ENCODE measurements at regions not wholly inside any gene's neighbourhood (a gene's known extent, or its start where the extent isn't known, plus 50 kb on each side); places are given as distances from the start of the nearest gene placed in this dataset.

- DNase-seq, result no peak
Observed at GRCh38 chr10:123562811-123563580, 103.2 kb upstream of the GPR26 start.

DNA sequence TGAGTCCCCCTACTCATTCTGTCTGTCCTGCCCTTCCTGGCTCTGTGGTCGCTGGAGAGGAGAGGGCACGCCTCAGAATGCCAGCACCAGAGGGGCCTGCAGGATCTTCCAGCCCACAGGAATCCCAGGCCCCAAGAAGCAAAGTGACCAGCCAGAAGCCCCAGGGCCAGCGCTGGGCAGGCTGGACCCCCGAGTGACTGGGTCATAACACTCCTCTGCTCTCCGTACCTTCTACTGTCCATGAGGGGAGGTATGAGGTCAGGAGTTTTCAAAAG is 102.6 kb upstream of the GPR26 start:
- DNase-seq, result no peak

DNA sequence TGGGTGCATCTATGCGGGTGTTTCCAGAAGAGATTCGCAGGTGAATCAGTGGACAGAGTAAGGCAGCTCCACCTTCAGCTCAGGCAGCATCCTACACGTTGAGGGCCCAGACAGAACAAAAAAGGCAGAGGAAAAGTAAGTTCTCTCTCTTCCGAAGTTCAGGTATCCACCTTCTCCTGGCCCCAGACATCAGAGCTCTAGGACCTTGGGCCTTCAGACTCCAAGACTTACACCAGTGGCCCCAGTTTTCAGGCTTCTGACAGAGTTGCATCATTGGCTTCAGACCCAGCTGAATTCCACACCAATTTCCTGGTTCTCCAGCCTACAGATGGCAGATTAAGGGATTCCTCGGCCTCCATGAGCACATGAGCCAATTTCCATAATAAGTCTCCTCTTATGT is 102.2 kb upstream of the GPR26 start:
- no peak for DNase-seq

GRCh38 chr10:123564631-123565030 is 101.5 kb upstream of the GPR26 start:
- DNase-seq, result no peak

- DNase-seq, result no peak
Observed at GRCh38 chr10:123565691-123566660, 100.2 kb upstream of the GPR26 start.

GRCh38 chr10:123567984-123568739 is 98.0 kb upstream of the GPR26 start:
- no peak for DNase-seq

- DNase-seq, result no peak
Observed at GRCh38 chr10:123568751-123569150, 97.4 kb upstream of the GPR26 start.

GRCh38 chr10:123569436-123570035 is 96.6 kb upstream of the GPR26 start:
- DNase-seq, result no peak

DNA sequence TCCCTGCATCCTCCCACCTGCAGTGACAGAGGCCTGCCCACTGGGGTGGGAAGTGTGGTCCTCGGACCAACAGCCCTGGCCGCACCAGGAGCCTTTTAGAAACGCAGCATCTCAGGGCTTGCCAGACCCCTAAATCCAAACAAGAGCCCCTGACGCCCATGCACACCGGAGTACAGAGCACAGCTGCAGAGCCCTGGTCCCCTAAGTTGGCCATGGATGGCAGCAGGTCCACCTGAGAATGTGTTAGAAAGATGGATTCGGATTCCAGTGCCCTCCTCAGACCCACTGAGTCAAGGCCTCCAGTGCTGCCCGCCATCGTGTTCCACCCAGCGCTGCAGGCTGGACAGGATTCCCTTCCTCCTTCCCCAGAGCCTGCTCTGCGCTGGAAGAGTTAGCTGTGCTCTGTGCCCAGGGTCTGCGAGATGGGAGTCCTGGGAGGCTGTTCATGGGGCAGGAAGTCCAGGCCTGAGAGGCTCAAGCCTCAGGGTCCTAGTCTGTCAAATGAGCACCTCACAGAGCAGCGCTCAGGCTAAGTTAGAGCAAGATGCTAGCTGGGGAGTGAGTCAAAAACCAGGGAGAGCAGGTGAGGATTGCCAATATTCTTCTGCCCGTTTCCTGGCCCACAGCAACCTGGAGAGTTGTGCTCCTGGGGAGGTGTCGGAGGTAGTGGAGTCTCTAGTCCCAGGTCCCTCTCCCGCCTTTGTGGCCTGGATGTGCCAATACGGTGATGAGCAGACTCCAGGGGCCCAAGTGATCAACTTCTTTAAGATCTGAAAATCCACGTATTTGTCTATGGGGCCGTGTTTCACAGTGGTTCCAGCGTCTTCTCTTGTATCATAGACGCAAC is 95.9 kb upstream of the GPR26 start:
- no peak for DNase-seq

DNA sequence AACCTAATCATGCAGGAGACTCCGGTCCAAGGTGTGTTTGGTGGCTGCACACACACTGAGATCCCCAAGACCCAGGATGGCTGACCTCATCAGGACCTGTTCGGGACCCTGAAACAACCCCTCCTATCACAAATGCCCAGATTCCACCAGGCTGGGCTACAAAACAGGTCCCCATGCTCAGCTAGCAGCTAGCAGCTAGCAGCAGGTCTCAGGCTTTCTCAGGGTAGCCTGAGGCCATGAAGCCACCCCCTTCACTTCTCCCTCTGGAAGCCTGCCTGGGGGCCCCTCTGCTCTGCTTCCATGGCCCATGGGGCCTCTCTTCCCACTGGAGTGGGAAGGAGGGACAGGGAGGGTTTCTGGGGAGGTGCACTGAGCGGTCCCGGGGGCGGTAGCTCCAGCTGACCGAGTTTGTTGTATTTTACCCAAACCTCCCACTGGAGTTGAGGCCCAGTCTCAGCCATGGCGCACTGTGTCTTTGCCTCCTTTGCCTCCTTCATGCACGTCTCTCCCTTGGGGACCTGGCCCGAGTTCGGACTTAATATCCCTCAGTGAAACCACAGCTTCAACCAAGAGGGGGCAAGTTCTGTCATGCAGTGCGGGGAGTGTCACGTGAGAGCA is 95.1 kb upstream of the GPR26 start:
- no peak for DNase-seq

- no peak for DNase-seq
Observed at GRCh38 chr10:123571978-123572377, 94.2 kb upstream of the GPR26 start.

DNA sequence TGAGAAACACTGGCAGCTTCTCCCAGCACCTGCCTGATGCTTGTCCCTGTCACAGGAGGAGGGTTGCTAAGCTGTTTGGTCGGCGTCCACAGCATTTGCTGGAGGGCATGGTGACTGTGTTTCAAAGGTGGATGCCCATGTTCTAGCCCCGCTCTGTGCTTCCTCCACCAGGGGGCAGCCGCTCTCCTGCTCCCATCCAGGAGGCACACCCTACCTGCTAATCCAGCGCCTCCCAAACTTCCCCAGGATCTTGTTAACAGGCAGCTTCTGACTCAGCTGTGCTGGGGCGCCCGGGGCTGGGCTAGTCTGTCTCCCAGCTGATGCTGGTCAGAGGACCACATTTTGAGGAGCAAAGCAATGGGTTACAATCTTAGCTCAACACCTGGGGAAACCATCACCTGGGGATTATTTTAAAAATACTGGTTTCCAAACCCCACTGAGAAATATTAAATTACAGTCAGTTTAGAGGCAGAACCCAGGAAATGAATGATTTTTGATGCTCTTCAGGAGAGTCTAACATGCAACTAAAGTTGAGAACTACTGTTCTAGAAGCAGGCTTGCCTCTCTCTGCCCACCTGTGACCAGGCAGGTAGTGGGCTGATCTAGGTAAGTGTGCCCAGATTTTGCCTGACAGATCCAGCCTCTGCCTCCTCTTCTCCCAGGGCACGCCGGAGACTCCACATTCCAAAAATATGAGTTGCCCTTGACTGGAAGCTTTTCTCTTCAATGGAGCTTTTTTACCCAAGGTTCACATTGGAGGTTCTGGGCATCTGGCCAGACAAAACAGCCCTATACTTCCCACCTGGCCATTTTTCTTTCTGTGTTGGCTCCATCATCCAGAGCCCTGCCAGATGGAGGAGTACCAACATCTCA is 92.7 kb upstream of the GPR26 start:
- DNase-seq, result peak in 1 of 4 experiments; percentile 24

GRCh38 chr10:123574109-123574698 is 92.0 kb upstream of the GPR26 start:
- no peak for DNase-seq

DNA sequence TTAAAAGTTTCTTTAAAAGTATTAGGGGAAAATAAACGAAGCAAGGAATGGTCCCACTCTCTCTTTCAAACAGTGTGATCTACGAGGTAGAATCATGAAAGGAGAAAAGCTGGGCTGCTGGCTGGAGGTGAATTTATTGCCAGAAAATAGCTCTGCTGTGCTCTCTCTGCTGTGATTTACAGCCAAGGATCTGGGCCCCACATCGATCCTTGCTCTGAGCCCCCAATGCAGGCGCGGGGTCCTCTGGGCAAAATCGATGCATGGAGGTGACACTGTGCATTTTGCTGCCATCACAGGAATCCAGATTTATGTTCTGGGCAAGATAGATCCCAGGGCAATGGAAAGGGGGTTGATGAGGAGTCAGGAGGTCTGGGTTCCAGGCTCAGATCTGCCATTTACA is 91.0 kb upstream of the GPR26 start:
- DNase-seq, result no peak

- no peak for DNase-seq
Observed at GRCh38 chr10:123576706-123577105, 89.4 kb upstream of the GPR26 start.

GRCh38 chr10:123577921-123578461 is 88.2 kb upstream of the GPR26 start:
- no peak for DNase-seq

GRCh38 chr10:123578721-123579120 is 87.4 kb upstream of the GPR26 start:
- DNase-seq, result no peak

GRCh38 chr10:123579675-123580074 is 86.5 kb upstream of the GPR26 start:
- DNase-seq, result no peak

- no peak for DNase-seq
Observed at GRCh38 chr10:123580426-123580825, 85.7 kb upstream of the GPR26 start.

GRCh38 chr10:123581656-123582055 is 84.5 kb upstream of the GPR26 start:
- no peak for DNase-seq

Data from activated CD4-positive, CD25-positive, alpha-beta regulatory T cell (primary cell).